ENCODE measurements at regions not wholly inside any gene's neighbourhood (a gene's known extent, or its start where the extent isn't known, plus 50 kb on each side); places are given as distances from the start of the nearest gene placed in this dataset.

- FAIRE-seq (no peak), DNase-seq (ENCODE audit: insufficient read length, low spot score) (no peak)
- peak; percentile 46 for TF ChIP-seq CTCF (IDR thresholded peaks at IDR 0.05; ENCODE audit: insufficient read depth, missing control alignments)
Measured at GRCh38 chr14:21723431-21724045, 49.9 kb upstream of the OR4E1 start.

Data from D721Med (cell line).